Panc1 (cell line): ENCODE measurements at regions not wholly inside any gene's neighbourhood (a gene's known extent, or its start where the extent isn't known, plus 50 kb on each side); places are given as distances from the start of the nearest gene placed in this dataset.
"Not testable (repeated sequence)": the region's sequence is repeated elsewhere in the genome, so short reads cannot be mapped to it uniquely, and the experiment has no call there.

Experiments
- ATAC-seq: fragments of 200-7000 bp; cut with Tn5 transposase; 2 replicates; pipeline ENCODE4 v1.9.1; 2020; ENCODE audit warnings: mild to moderate bottlenecking, moderate library complexity
- BruUV-seq: library from RNA; stranded (reverse); fragments of 400-500 nt; replicated peaks from 2 replicates; lab custom pipeline; 2021; lab: Mats Ljungman, UMichigan
- CTCF ChIA-PET: fragments of 300-600 bp; sonication (Branson Sonifier 250); formaldehyde crosslinking; loops from one replicate; lab custom pipeline; 2022; ENCODE audit warnings: antibody characterized with exemption; lab: Charles Lee
- POLR2A ChIA-PET: fragments of 300-600 bp; sonication (Branson Sonifier 250); formaldehyde crosslinking; loops from one replicate; lab custom pipeline; 2022; ENCODE audit warnings: antibody characterized with exemption; lab: Charles Lee
- DNase-seq: peaks from one replicate; pipeline ENCODE4 v3.0.0-alpha.2; 2010; ENCODE audit warnings: low read depth, low spot score
- H3K27ac ChIP-seq: 2 replicates; pipeline ENCODE4 v1.5.1; 2011; ENCODE audit warnings: mild to moderate bottlenecking, low read length, inconsistent platforms
- H3K27me3 ChIP-seq: fragments of 200-500 bp; sonication (Bioruptor generic); 2 replicates; pipeline ENCODE4 v1.6.0; 2014; ENCODE audit warnings: low read length, inconsistent platforms; ENCODE audit not compliant: control insufficient read depth, insufficient read depth
- H3K36me3 ChIP-seq: fragments of 200-500 bp; sonication (Bioruptor generic); 2 replicates; pipeline ENCODE4 v1.5.1; 2014; ENCODE audit warnings: inconsistent platforms, mild to moderate bottlenecking, low read length, moderate library complexity; ENCODE audit not compliant: control insufficient read depth, insufficient read depth
- H3K4me1 ChIP-seq: 2 replicates; pipeline ENCODE4 v1.5.1; 2011; ENCODE audit warnings: inconsistent platforms, mild to moderate bottlenecking, low read length, moderate library complexity; ENCODE audit not compliant: control insufficient read depth, insufficient read depth
- H3K4me3 ChIP-seq, 2 experiments: 2 replicates each; pipeline ENCODE4 v1.5.1; 2011 to 2012; ENCODE audit warnings: low read depth in 2 of 2, low read length in 2 of 2, mild to moderate bottlenecking in 2 of 2, inconsistent platforms in 1 of 2, moderate library complexity in 1 of 2
- H3K9me3 ChIP-seq: fragments of 200-500 bp; sonication (Bioruptor generic); 2 replicates; pipeline ENCODE4 v1.5.1; 2014; ENCODE audit warnings: low read depth, mild to moderate bottlenecking, inconsistent platforms, low read length, moderate library complexity; ENCODE audit not compliant: control insufficient read depth, insufficient read depth
- CTCF ChIP-seq: fragments of 450-650 bp; IDR thresholded peaks from 2 replicates; pipeline ENCODE4 v1.5.1; 2017; ENCODE audit warnings: mild to moderate bottlenecking
- POLR2AphosphoS5 ChIP-seq: IDR thresholded peaks from 2 replicates; pipeline ENCODE4 v1.6.1; 2012; ENCODE audit warnings: mild to moderate bottlenecking, low read depth, low read length, moderate library complexity
- TCF7L2 ChIP-seq: IDR thresholded peaks from 2 replicates; pipeline ENCODE4 v1.6.1; 2011; ENCODE audit warnings: mild to moderate bottlenecking, low read depth, low read length, inconsistent platforms
- in situ Hi-C: cut with HindIII; loops from 2 replicates; pipeline ENCODE4 v1.10.0; 2016; ENCODE audit warnings: low sequenced_read_pairs, low pct_unique_long_range_greater_than_20kb
- intact Hi-C: fragments of 100-400 bp; cut with micrococcal nuclease; formaldehyde crosslinking; loops from one replicate; pipeline ENCODE4 v1.10.0; 2022; ENCODE audit not compliant: unreplicated experiment
- TF ChIP-seq, protein P1 (sequence below), 2 experiments: IDR thresholded peaks; 2 replicates each; pipeline ENCODE4 v1.6.1; 2011 to 2012; ENCODE audit warnings: low read depth in 2 of 2, control low read depth in 1 of 2, low read length in 1 of 2, mild to moderate bottlenecking in 1 of 2, moderate library complexity in 1 of 2; ENCODE audit not compliant: insufficient read depth in 1 of 2

DNA sequence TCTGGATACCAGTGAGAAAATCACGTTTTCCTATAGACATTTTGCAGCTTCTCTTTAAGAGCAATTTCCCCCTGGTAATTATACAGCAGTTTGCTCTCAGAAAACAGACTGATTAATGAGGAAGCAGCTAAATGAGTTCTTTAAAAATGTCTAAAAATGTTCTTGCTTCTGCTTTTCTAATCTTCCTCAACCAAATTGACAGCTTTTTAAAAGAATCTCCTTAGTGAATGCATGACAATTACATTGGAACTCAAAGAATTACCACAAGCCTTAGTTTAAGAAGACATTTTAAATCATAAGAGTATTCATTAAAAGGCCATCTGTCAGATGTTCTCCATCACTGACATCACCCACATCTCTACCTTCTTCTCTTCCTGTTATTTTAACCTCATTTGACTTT is 135.8 kb upstream of the PLXNC1 start:
- ChIA-PET POLR2A (no interaction called here), CTCF (no interaction called here)
- H3K36me3 ChIP-seq, result no peaks in the 10 kb centered on the region
- H3K9me3 ChIP-seq, result peaks cover 6% of the 10 kb centered on the region; the same call in 1 of the 2 replicates
- in situ Hi-C loops, result no loop called here
- H3K27me3 ChIP-seq, result no peaks in the 10 kb centered on the region
- intact Hi-C loops, result no loop called here
- ATAC-seq, result no peak
- no peak for TF ChIP-seq CTCF
- TF ChIP-seq POLR2AphosphoS5, result no peak
- TF ChIP-seq TCF7L2, result no peak
- TF ChIP-seq, protein P1, sequence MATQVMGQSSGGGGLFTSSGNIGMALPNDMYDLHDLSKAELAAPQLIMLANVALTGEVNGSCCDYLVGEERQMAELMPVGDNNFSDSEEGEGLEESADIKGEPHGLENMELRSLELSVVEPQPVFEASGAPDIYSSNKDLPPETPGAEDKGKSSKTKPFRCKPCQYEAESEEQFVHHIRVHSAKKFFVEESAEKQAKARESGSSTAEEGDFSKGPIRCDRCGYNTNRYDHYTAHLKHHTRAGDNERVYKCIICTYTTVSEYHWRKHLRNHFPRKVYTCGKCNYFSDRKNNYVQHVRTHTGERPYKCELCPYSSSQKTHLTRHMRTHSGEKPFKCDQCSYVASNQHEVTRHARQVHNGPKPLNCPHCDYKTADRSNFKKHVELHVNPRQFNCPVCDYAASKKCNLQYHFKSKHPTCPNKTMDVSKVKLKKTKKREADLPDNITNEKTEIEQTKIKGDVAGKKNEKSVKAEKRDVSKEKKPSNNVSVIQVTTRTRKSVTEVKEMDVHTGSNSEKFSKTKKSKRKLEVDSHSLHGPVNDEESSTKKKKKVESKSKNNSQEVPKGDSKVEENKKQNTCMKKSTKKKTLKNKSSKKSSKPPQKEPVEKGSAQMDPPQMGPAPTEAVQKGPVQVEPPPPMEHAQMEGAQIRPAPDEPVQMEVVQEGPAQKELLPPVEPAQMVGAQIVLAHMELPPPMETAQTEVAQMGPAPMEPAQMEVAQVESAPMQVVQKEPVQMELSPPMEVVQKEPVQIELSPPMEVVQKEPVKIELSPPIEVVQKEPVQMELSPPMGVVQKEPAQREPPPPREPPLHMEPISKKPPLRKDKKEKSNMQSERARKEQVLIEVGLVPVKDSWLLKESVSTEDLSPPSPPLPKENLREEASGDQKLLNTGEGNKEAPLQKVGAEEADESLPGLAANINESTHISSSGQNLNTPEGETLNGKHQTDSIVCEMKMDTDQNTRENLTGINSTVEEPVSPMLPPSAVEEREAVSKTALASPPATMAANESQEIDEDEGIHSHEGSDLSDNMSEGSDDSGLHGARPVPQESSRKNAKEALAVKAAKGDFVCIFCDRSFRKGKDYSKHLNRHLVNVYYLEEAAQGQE (IDR thresholded peaks at IDR 0.05; ENCODE audit: insufficient read depth in 1 of 2, low read depth in 2 of 2, low read length in 1 of 2), result no peak
- no peak for DNase-seq
- no TSS peak for BruUV-seq
- H3K4me3 ChIP-seq, result no peak overlapping the region
- no peaks in the 10 kb centered on the region for H3K4me1 ChIP-seq
- no peak overlapping the region for H3K27ac ChIP-seq

DNA sequence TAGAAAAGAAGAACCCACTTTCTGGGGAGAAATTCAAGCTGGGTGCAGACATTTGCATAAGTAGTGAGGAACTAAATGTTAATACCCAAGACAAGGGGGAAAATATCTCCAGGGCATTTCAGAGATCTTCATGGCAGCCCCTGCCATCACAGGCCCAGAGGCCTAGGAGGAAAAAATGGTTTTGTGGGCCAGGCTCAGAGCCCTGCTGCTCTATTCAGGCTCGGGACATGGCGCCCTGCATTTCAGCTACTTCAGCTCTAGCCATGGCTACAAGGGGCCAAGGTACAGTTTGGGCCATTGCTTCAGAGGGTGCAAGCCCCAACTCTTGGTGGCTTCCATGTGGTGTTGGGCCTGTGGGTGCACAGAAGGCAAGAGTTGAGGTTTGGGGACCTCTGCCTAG is 131.1 kb upstream of the PLXNC1 start:
- H3K4me3 ChIP-seq, H3K4me1 ChIP-seq, H3K9me3 ChIP-seq, POLR2A ChIA-PET, in situ Hi-C loops, intact Hi-C loops, H3K36me3 ChIP-seq, H3K27me3 ChIP-seq, CTCF ChIA-PET, H3K27ac ChIP-seq, ATAC-seq, BruUV-seq, DNase-seq: not testable (repeated sequence)

DNA sequence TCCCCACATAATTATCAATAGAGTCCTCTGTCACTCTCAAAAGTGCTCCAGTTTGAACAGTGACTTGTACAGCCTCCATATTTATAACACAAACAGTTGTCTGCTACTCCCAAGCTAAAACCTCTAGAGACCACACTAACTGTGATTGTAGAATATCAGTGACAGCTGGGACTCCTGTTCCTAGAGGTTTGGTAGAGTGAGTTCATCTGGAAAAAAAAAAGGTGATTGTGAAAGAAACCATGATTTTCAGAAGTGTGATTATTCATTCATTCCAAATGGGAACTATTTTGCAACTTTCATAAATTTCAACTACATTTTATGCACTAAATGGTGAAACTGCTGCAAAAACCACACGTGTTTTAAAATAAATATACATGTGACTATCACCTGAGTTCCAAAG is 128.0 kb upstream of the PLXNC1 start:
- Histone ChIP-seq H3K36me3 (no peaks in the 10 kb centered on the region), H3K27me3 (no peaks in the 10 kb centered on the region), H3K4me3 (no peak overlapping the region), H3K9me3 (peaks cover 24% of the 10 kb centered on the region), H3K4me1 (no peaks in the 10 kb centered on the region), H3K27ac (no peak overlapping the region)
- ATAC-seq (no peak), DNase-seq (no peak)
- POLR2A ChIA-PET, result no interaction called here
- no TSS peak for BruUV-seq
- in situ Hi-C loops (no loop called here), intact Hi-C loops (no loop called here)
- CTCF ChIA-PET, result interaction anchor here (0.7 kb wide), 1 partner anchor 271 kb away, joined by 6 read pairs; no protein-coding TSS in a partner anchor
- TF ChIP-seq POLR2AphosphoS5 (no peak), TCF7L2 (no peak), CTCF (no peak)
- TF ChIP-seq, protein P1 (IDR thresholded peaks at IDR 0.05; ENCODE audit: insufficient read depth in 1 of 2, low read depth in 2 of 2, low read length in 1 of 2), result no peak
